GM19035 (cell line): ENCODE measurements at regions not wholly inside any gene's neighbourhood (a gene's known extent, or its start where the extent isn't known, plus 50 kb on each side); places are given as distances from the start of the nearest gene placed in this dataset.
"Not testable (repeated sequence)": the region's sequence is repeated elsewhere in the genome, so short reads cannot be mapped to it uniquely, and the experiment has no call there.

Experiments
- ATAC-seq: cut with Tn5 transposase; IDR thresholded peaks from one replicate; pipeline ENCODE4 v1.9.1; 2021; ENCODE audit not compliant: unreplicated experiment

DNA sequence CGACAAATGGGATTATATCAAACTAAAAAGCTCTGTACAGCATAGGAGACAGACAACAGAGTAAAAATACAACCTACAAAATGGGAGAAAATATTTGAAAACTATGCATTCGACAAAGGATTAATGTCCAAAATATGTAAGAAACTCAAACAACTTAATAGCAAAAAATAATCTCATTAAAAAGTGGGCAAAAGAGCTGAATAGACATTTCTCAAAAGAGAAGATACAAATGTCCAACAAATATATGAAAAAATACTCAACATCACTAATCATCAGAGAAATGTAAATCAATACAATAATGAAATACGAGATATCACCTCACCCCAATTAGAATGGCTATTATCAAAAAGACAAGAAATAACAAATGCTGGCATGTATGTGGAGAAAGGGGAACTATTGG lies 272.9 kb downstream of the KLHL13 start:
- no peak for ATAC-seq

DNA sequence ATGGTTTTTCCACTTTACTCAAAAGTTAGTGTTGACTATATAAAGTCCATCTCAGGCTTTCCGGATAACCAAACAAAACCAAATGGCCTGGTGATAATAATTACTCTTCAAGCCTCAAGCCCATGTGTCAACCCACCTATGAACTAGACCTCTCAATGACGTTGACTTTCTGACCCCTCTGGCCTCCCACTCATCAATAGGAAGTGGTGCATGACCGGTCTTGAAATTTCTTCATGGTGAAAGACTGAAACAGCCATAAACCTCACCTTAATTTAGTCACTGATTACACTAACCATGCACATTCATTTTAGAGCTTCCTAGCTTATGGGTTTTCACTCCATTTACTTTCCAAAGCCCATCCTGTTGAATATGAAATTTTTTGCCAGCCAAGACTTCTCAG lies 276.0 kb downstream of the KLHL13 start:
- no peak for ATAC-seq

DNA sequence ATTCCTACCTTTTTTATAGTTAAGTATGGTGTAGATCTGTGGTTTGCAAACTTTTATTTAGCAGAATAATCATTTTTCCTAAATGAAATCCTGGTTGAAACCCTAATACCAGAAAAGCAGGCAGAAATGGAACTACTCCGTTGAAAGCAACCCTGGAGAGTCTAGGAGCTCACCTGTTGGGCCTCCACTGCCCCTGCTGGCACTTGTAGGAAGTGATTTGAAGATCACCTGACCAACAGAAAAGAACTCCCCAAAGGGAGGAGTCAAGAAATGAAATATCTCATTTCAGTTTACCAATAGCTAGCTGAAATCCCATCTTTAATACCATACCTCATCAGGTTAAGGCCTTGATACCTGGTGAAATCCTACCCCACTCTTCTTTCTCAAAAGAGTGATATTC lies 277.1 kb downstream of the KLHL13 start:
- no peak for ATAC-seq

DNA sequence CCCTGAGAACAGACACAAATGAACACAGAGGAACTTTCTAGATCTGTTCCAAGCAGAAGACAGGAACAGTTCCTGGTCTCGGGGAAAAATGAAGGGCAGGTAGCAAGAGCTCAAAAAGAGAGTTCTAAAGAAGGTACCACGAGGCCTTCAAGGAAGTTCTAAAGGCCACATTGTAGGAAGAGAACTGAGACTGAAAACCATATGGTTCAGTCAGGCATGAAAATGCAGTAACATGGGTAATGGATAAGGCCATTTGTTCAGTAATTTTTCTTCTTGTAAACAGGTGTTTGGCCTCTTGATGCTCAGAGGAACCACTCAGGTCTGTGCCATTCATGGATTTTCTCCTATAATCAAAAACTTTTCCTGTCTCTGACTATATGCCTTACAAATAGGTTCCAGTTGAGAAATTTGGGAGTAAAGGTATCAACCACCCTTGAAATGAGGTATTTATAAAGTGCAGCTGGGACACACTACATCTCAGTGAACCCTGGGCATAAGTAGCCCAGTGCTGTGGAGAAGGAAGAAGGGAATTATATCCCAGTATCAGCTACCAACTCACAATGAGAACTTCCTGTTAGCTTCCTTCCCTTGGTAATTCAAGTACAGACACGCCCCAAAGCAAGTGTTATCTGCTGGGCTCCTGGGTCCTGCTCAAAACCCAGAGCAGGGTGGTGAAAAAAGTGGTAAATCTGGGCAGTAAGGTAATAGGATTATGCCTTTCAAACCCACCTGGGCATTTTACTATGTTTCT lies 277.9 kb downstream of the KLHL13 start:
- ATAC-seq = no peak

DNA sequence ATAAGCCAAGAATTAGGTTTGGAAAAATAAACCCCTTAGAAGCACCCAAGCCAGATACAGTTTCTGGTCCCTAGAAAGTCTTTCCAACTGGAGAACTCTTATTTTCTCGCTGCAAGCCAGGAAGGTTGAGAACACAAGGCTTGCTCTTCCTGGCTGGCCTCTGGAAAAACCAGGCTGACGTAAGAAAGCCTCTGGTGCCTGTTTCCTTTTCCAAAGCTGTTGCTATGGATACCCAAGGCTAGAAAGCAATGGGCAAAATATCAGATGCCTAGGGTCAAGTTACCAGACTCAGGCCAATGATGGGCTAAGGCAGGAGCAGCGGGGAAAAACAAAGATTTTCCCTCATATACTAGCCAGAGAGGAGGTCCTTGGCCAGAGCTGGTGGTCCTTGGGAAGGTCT lies 281.6 kb downstream of the KLHL13 start:
- ATAC-seq = no peak

DNA sequence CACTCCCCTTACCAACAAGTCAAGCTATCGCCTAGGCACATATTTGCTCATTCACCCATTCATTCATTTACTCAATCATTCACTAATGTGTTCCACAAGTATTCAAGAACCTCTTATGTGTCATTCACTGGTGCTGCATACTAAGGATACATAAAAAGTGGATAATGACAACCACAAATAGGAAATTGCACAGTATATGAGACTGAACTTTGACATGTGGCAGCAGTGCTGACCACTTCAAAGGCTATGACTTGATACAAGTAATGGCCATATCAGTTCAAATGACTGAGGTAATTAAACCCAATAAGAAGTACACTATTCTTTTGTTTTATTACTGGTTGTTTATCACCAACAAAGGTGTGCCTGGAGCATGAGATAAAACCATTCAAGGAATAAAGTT lies 282.5 kb downstream of the KLHL13 start:
- ATAC-seq = no peak

DNA sequence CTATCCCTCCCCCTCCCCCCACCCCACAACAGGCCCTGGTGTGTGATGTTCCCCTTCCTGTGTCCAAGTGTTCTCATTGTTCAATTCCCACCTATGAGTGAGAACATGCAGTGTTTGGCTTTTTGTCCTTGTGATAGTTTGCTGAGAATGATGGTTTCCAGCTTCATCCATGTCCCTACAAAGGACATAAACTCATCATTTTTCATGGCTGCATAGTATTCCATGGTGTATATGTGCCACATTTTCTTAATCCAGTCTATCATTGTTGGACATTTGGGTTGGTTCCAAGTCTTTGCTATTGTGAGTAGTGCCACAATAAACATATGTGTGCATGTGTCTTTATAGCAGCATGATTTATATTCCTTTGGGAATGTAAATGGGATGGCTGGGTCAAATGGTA lies 295.1 kb downstream of the KLHL13 start:
- ATAC-seq = not testable (repeated sequence)

DNA sequence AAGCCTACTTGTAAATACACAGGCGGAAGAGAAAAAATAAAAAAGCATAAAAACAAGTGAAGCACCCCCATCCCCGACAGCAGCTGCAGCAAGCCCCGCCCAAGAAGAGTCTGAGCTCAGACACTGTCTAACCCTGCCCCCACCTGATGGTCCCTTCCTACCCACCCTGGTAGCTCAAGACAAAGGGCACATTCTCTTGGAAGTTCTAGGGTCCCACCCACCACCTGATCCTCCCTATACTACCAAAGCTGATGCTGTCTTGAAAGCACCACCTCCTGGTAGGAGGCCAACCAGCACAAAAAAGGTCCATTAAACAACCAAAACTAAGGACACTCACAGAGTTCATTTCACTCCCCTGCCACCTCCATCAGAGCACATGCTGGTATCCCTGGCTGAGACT lies 308.2 kb downstream of the KLHL13 start:
- no peak for ATAC-seq

DNA sequence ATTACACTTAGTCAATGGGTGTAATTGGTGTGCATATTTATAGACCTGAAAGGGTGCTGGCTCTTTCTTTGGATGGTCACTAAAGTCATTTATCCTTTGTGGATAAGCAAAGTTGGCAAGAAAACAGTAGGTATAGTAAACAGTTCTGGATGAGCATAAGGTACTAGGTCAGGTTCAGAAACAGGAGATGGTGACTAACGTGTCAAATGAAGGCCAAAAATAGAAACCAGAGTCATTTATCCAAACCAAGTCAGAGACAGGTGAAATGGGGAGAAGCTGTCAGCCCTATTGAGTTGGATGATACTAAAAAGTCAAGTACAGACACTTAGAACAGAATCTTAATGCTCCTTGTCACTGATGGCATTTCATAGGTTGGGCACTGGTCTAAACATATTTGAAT lies 313.1 kb downstream of the KLHL13 start:
- no peak for ATAC-seq

DNA sequence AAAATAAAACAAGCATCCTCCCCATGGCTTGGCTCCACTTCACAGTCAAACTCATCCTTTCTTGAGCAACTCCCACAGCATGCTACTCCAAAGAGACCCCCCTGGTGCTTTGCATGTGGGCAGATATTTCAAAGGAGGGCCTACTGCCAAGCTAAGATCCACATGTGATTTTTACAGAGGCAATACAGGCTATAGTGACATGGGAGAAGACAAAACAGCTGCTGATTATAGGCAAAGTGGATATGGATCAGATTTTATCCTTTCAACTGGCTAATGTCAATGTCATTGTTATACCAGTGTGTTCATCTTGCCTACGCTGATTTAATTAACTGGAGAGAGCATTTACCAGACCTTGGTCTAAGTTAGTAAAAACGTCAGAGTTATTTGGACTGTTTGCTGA lies 328.3 kb downstream of the KLHL13 start:
- no peak for ATAC-seq

DNA sequence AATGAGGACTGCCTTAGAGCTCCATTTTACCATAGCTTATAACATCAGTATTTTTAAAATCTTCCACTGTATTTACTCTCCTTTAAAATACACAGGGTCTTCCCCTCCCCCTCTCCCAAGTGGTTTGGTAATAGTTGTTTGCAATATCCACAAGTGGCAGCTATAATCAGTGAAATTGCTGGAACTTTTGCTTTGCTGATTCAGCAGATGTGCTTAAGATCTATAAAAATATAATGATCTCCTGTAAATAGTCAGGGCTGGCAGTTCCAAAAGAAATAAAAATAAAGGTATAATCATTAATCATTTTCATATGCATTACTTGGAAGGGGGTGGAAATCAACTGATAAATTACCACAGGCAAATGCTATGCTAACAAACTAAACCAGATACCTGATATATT lies 345.2 kb downstream of the KLHL13 start:
- no peak for ATAC-seq

DNA sequence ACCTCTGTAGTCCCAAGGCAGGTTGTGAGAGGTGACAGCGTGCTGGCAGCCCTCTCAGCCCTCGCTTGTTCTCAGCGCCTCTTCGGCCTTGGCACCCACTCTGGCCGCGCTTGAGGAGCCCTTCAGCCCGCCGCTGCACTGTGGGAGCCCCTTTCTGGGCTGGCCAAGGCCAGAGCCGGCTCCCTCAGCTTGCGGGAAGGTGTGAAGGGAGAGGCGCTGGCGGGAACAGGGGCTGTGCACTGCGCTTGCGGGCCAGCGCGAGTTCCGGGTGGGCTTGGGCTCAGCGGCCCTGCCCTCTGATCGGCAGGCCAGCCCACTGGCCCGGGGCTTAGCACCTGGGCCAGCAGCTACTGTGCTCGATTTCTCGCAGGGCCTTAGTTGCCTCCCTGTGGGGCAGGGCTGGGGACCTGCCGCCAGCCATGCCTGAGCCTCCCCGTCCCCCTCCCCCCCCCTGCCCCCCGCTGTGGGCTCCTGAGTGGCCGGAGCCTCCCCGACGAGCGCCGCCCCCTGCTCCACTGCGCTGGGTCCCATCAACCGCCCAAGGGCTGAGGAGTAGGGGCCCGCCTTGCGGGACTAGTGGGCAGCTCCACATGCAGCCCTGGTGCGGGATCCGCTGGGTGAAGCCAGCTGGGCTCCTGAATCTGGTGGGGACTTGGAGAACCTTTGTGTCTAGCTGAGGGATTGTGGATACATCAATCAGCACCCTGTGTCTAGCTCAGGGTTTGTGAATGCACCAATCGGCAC lies 347.6 kb downstream of the KLHL13 start:
- no peak for ATAC-seq

DNA sequence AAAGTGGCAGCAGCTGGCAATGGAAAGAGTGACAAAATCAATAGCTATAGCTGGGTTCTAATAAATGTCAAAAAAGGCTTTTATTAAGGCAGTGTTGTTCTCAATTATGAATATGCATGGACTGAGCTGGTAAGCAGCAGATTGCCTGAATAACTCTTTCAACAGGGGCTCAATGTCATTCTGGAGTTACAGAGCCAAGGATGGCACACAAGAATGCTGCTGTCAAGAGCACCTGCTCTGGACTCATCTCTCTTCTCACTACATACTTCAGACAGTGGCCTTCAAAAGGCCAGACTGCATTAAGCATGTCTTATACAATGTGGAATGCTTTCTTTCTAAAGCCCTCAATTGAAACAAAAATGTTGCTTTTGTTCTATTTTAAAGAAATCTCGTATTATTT lies 351.4 kb downstream of the KLHL13 start:
- ATAC-seq = no peak

DNA sequence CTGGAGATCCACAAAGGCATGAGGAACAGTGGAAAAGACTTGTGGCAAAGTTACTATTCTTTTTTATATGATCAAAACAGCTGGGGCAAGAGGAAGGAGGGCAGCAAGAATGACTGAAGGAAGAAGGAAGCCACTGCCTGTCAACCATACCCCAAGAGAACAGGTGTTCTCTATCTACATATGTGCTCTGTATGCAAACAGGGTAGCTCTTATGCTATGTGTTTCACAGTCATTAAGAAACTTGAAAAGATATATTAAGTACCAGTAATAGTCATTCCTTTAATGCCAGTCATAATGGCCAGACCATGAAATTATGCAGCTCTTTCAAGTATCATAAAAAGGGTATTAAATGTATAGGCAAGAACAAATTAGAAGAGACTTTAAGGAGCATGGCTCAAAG lies 363.9 kb downstream of the KLHL13 start:
- peak; percentile 60 for ATAC-seq

DNA sequence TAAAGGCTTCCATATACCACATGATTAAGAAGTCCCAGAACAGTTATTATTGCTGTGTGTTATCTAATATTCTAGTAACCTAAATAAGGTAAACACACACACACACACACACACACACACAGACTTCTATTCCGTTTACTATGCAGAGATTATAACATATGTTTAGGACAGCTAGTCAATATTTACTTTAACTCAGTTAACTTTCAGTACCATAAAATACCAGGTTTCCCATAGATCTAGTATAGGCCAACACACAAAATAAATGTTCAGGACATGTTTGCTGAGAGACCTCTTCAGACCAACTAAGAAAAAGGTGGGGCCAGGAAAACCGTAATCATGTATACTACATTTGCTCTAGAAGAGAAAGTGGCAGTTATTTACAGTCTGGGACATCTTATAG lies 365.5 kb downstream of the KLHL13 start:
- no peak for ATAC-seq

DNA sequence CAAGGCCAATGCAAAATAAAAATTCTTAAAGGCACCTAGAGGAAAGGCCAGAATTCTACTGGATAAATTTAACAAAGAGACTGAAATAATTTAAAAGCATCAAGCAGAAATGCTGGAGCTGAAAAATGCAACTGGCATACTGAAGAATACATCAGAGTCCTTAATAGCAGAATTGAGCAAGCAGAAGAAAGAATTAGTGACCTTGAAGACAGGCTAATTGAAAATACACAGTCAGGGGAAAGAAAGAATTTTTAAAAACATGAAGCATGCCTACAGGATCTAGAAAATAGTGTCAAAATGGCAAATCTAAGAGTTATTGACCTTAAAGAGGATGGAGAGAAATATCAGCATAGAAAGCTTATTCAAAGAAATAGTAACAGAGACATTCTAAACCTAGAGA lies 371.7 kb downstream of the KLHL13 start:
- no peak for ATAC-seq

DNA sequence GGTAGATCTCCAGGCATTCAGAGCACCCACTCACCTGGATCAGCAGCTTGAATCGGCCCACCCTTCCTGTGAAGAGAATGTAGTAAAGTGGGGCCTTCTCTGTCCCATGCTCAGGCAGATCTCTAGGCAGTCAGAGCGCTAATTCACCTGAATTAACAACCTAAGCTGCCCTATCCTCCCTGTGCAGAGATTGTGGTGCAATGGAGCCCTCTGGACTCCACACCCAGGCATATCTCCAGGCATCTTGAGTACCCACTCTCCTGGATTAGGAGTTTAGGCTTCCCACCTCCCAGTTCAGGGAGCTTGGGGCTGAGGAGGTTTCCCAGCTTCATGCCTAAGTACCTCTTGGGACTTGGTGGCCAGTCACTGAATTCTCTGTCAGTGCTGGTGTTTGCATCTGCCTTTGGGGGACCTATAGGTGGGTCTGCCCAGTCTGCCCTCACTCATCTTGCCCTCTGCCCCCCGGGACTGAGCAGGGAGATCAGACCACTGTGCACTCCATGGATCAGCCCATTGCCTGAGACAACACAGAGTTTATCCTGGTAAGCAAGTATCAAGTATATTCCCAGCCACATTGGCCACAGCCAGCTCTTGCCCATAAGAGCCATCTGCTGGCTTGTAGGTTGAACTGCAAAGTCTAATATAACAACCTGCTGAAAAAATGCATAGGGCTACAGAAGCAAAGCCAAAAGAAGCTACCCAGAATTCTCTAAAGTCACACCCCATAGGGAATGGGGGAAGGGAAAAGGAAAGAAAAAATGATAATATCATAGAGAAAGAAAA lies 372.9 kb downstream of the KLHL13 start:
- no peak for ATAC-seq

DNA sequence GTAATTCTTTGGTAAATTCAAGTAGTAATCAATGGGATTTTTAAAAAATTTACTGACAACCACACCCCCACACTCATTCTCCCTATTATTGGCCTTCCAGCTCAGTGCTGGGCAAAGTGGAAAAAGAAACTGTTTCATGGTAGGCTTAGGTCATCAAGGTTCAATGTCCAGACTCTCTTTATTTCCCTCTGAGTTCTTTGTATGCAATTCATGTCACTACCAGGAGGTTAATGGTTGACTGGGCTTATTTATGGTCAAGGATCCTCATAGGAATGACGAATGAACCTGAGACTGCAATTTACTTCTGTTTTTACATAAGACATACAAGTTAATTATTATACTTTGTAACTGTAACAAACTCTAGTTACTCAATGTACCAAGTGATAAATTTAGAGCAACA lies 403.2 kb downstream of the KLHL13 start:
- no peak for ATAC-seq

DNA sequence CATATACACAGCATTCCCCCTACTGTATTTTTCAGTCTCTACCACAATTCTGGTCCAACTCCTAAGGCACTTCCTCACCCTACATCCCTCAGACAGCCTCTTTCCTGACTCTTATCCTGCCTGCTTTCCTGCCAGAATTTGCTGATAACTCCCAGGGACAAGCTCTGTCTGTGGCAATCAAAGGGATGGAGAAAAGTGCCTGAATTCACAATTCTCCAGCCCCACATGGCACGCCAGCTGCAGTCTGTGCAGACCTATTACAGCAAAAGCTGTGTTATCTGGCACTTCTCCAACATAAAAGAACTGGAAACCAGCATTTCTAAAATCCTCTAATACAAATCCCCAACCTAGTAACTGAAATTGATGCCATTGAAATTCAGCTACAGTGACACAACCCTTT lies 404.8 kb downstream of the KLHL13 start:
- no peak for ATAC-seq

DNA sequence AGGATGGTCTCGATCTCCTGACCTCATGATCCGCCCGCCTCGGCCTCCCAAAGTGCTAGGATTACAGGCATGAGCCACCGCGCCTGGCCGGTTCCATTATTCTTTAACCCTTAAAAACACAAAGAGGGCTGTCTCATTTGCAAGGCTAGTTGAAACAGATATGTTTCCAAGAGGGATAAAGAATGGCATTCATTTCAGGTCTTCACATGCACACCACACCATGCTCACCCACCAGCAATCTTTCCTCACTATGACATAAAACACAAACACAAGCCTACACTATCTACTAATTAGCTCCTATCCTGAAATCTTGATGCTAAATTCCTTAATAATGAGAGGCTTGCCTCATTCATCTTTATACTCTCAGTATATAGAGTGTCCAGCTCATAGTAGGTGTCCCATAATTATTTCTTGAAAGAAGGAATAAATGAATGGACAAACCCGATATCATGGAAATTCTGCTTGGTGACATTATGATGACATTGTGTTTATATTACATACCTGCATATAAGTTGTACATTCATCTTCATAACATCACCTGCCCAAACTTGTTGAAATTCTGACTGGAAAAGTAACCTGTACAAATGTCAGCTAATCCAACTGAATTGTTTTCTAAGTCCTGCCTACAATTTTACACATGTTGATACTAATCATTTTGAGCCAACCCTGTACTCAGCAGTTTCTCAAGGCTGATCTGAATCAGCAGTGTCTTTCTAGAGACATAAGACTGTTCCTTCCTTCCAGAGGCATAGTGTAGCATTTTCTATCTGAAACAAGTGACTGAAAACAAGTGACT lies 408.5 kb downstream of the KLHL13 start:
- no peak for ATAC-seq

DNA sequence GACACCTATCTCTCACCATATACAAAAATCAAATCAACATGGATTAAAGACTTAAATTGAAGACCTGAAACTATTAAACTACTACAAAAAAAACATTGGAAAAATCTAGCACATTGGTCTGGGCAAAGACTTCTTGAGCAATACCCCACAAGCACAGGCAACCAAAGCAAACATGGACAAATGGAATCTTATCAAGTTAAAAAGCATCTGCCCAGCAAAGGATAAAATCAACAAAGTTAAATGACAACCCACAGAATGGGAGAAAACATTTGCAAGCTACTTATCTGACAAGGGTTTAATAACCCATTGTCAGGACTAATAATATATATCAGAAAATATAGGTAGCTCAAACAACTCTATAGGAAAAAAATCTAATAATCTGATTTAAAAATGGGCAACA lies 415.6 kb downstream of the KLHL13 start:
- ATAC-seq = no peak
